ENCODE measurements at regions not wholly inside any gene's neighbourhood (a gene's known extent, or its start where the extent isn't known, plus 50 kb on each side); places are given as distances from the start of the nearest gene placed in this dataset.

GRCh38 chr4:53914313-53915016 is 149.9 kb downstream of the CHIC2 start:
- Histone ChIP-seq H3K4me3 (no peak overlapping the region), H3K27me3 (ENCODE audit: low read depth) (no peaks in the 10 kb centered on the region), H3K9me3 (no peaks in the 10 kb centered on the region), H3K4me1 (no peaks in the 10 kb centered on the region), H3K36me3 (replicated peaks) (no peaks in the 10 kb centered on the region)
- in situ Hi-C loops (cut with MboI; ENCODE audit: low sequenced_read_pairs): loop anchor here (25.0 kb wide), 1 partner anchor 902 kb away; no protein-coding TSS in a partner anchor
- no peak for DNase-seq (ENCODE audit: low spot score in 2 of 2)

DNA sequence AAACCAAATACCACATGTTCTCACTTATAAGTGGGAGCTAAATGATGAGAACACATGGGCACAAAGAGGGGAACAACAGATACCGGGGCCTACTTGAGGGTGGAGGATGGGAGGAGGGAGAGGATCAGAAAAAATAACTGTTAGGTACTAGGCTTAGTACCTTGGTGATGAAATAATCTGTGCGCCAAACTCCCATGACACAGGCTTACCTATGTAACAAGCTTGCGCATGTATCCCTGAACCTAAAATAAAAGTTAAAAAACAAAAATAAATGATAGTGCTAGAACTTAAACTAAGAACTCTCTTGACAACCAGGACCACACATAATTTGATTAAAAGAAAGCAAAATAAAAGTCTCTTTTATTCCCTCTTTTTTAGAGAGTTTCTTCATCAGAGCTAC is 150.6 kb downstream of the CHIC2 start:
- H3K4me1 ChIP-seq: 0 out of 2 replicates have a peak, but pooled peaks cover 3% of the 10 kb centered on the region
- no peaks in the 10 kb centered on the region for H3K36me3 ChIP-seq (replicated peaks)
- no peaks in the 10 kb centered on the region for H3K9me3 ChIP-seq
- no peaks in the 10 kb centered on the region for H3K27me3 ChIP-seq (ENCODE audit: low read depth)
- no peak overlapping the region for H3K4me3 ChIP-seq
- DNase-seq (ENCODE audit: low spot score in 2 of 2): no peak
- in situ Hi-C loops (cut with MboI; ENCODE audit: low sequenced_read_pairs): loop anchor here (25.0 kb wide), 1 partner anchor 901 kb away; no protein-coding TSS in a partner anchor

GRCh38 chr4:53912766-53913497 is 151.5 kb downstream of the CHIC2 start:
- H3K4me1 ChIP-seq: 0 out of 2 replicates have a peak, but pooled peaks cover 3% of the 10 kb centered on the region
- H3K27me3 ChIP-seq (ENCODE audit: low read depth): no peaks in the 10 kb centered on the region
- no peaks in the 10 kb centered on the region for H3K9me3 ChIP-seq
- DNase-seq (ENCODE audit: low spot score in 2 of 2): no peak
- in situ Hi-C loops (cut with MboI; ENCODE audit: low sequenced_read_pairs): loop anchor here (25.0 kb wide), 1 partner anchor 901 kb away; no protein-coding TSS in a partner anchor
- no peak overlapping the region for H3K4me3 ChIP-seq
- H3K36me3 ChIP-seq (replicated peaks): no peaks in the 10 kb centered on the region

DNA sequence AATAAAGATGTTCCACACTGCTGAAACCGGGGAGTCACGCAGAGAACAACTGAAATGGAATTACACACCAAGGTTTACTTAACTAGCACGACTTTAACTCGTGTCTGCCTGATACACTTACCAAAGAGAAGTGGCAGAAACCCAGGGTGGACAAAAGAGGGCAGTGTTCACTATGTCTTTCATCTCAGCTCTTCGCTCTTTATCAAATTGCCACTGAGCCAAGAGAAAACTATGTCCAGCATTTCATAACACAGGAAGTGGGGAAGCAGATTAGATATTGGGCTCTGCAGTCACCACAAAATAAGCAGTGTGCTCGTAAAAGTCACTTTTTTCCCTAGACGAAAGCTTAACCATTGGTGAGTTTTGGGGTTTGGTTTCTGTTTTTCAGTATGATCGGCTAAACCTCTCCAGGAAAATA is 155.7 kb downstream of the CHIC2 start:
- peak; percentile 55 to 88 for DNase-seq (ENCODE audit: low spot score in 2 of 2)
- Histone ChIP-seq H3K9me3 (no peaks in the 10 kb centered on the region), H3K36me3 (replicated peaks) (no peaks in the 10 kb centered on the region), H3K27me3 (ENCODE audit: low read depth) (no peaks in the 10 kb centered on the region), H3K4me3 (no peak overlapping the region), H3K4me1 (0 out of 2 replicates have a peak, but pooled peaks cover 9% of the 10 kb centered on the region)
- in situ Hi-C loops (cut with MboI; ENCODE audit: low sequenced_read_pairs): loop anchor here (5.0 to 25.0 kb wide), 2 partner anchors 319 to 896 kb away; partner anchors contain the start of gene PDGFRA

GRCh38 chr4:53907772-53908171 is 156.6 kb downstream of the CHIC2 start:
- H3K36me3 ChIP-seq (replicated peaks): no peaks in the 10 kb centered on the region
- no peaks in the 10 kb centered on the region for H3K9me3 ChIP-seq
- H3K27me3 ChIP-seq (ENCODE audit: low read depth): no peaks in the 10 kb centered on the region
- in situ Hi-C loops (cut with MboI; ENCODE audit: low sequenced_read_pairs): loop anchor here (5.0 to 25.0 kb wide), 2 partner anchors 320 to 895 kb away; partner anchors contain the start of gene PDGFRA
- 0 out of 2 replicates have a peak, but pooled peaks cover 9% of the 10 kb centered on the region for H3K4me1 ChIP-seq
- no peak for DNase-seq (ENCODE audit: low spot score in 2 of 2)
- no peak overlapping the region for H3K4me3 ChIP-seq

DNA sequence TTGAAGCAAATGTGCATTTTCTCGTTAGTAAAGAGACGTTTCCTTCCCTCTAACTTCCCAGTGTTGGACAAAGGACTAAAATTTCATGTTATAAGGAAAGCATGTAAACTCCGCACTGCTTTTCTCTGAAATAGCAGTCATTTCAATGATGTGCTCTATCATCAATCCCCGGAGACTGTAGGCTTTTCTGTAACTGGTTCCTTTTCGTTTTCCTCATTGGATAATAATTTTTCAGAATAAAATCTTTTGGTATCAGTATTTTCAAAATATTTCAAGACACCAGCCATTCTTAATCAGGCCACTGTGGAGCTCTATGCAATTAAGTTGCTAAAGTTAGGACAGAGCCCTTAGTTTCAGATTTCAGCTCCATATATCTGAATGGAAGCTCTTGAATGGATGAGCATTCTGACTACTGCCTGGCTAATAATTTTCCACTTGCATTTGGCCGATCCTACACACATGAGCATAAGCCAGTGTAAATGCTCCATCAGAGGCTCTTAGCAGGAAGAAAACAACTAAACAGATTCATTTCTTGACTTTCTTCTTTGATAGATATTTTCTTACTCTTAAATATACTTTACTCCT is 157.7 kb downstream of the CHIC2 start:
- in situ Hi-C loops (cut with MboI; ENCODE audit: low sequenced_read_pairs): loop anchor here (5.0 to 25.0 kb wide), 2 partner anchors 321 to 894 kb away; partner anchors contain the start of gene PDGFRA
- Histone ChIP-seq H3K27me3 (ENCODE audit: low read depth) (peaks cover 2% of the 10 kb centered on the region; the same call in 1 of the 2 replicates), H3K36me3 (replicated peaks) (no peaks in the 10 kb centered on the region), H3K9me3 (no peaks in the 10 kb centered on the region), H3K4me3 (no peak overlapping the region), H3K4me1 (0 out of 2 replicates have a peak, but pooled peaks cover 9% of the 10 kb centered on the region)
- DNase-seq (ENCODE audit: low spot score in 2 of 2): no peak

DNA sequence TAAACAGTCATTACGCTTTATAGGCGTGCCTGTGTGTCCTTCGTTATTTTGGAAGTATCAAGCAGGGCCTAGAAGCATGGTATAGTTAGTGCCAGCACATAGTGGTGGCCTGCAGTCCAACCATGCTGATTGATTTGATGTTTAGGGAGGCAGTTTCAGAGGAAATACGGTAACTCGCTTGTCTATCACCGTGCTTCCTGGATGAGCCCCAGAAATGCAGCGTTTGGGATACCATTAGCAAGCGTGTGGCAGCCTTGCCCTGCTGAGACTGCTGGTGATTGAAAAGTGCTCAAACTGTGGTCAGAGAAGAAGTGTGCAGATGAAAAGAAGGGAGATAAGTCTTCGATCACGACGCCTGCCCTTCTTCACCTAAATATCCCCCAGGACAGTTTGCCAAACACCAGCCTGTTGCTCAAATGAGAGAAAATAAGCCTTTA is 158.4 kb downstream of the CHIC2 start:
- H3K4me3 ChIP-seq: no peak overlapping the region
- H3K36me3 ChIP-seq (replicated peaks): no peaks in the 10 kb centered on the region
- no peaks in the 10 kb centered on the region for H3K9me3 ChIP-seq
- DNase-seq (ENCODE audit: low spot score in 2 of 2): peak; percentile 49 to 52
- in situ Hi-C loops (cut with MboI; ENCODE audit: low sequenced_read_pairs): loop anchor here (5.0 to 25.0 kb wide), 2 partner anchors 321 to 894 kb away; partner anchors contain the start of gene PDGFRA
- 0 out of 2 replicates have a peak, but pooled peaks cover 9% of the 10 kb centered on the region for H3K4me1 ChIP-seq
- peaks cover 2% of the 10 kb centered on the region; the same call in 1 of the 2 replicates for H3K27me3 ChIP-seq (ENCODE audit: low read depth)

GRCh38 chr4:53905276-53905940 is 159.0 kb downstream of the CHIC2 start:
- no peak overlapping the region for H3K4me3 ChIP-seq
- H3K27me3 ChIP-seq (ENCODE audit: low read depth): peaks cover 2% of the 10 kb centered on the region; the same call in 1 of the 2 replicates
- no peak for DNase-seq (ENCODE audit: low spot score in 2 of 2)
- H3K9me3 ChIP-seq: no peaks in the 10 kb centered on the region
- in situ Hi-C loops (cut with MboI; ENCODE audit: low sequenced_read_pairs): loop anchor here (5.0 to 25.0 kb wide), 2 partner anchors 322 to 893 kb away; partner anchors contain the start of gene PDGFRA
- no peaks in the 10 kb centered on the region for H3K36me3 ChIP-seq (replicated peaks)
- H3K4me1 ChIP-seq: 0 out of 2 replicates have a peak, but pooled peaks cover 9% of the 10 kb centered on the region

DNA sequence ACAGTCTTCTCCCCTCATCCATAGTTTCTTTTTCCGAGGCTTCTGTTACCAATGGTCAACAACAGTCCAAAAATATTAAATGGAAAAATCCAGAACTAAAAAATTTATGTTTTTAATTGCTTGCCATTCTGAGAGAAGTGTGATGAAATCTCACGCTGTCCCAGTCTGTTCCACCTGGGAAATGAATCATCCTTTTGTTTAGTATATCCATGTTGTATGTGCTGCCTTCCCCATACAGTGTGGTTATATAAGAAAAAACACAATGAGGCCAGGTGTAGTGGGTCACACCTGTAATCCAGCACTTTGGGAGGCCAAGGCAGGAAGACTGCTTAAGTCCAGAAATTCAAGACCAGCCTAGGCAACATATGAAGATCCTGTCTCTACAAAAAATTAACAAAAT is 161.6 kb downstream of the CHIC2 start:
- no peak overlapping the region for H3K4me3 ChIP-seq
- H3K27me3 ChIP-seq (ENCODE audit: low read depth): peaks cover 2% of the 10 kb centered on the region; the same call in 1 of the 2 replicates
- 0 out of 2 replicates have a peak, but pooled peaks cover 6% of the 10 kb centered on the region for H3K4me1 ChIP-seq
- in situ Hi-C loops (cut with MboI; ENCODE audit: low sequenced_read_pairs): loop anchor here (25.0 kb wide), 1 partner anchor 890 kb away; no protein-coding TSS in a partner anchor
- H3K9me3 ChIP-seq: no peaks in the 10 kb centered on the region
- H3K36me3 ChIP-seq (replicated peaks): no peaks in the 10 kb centered on the region
- DNase-seq (ENCODE audit: low spot score in 2 of 2): no peak

- Histone ChIP-seq H3K9me3 (no peaks in the 10 kb centered on the region), H3K27me3 (ENCODE audit: low read depth) (peaks cover 2% of the 10 kb centered on the region; the same call in 1 of the 2 replicates), H3K36me3 (replicated peaks) (no peaks in the 10 kb centered on the region), H3K4me1 (no peaks in the 10 kb centered on the region), H3K4me3 (no peak overlapping the region)
- no peak for DNase-seq (ENCODE audit: low spot score in 2 of 2)
- in situ Hi-C loops (cut with MboI; ENCODE audit: low sequenced_read_pairs): loop anchor here (25.0 kb wide), 1 partner anchor 888 kb away; no protein-coding TSS in a partner anchor
These were observed 164.1 kb downstream of the CHIC2 start for GRCh38 chr4:53900271-53900649.

DNA sequence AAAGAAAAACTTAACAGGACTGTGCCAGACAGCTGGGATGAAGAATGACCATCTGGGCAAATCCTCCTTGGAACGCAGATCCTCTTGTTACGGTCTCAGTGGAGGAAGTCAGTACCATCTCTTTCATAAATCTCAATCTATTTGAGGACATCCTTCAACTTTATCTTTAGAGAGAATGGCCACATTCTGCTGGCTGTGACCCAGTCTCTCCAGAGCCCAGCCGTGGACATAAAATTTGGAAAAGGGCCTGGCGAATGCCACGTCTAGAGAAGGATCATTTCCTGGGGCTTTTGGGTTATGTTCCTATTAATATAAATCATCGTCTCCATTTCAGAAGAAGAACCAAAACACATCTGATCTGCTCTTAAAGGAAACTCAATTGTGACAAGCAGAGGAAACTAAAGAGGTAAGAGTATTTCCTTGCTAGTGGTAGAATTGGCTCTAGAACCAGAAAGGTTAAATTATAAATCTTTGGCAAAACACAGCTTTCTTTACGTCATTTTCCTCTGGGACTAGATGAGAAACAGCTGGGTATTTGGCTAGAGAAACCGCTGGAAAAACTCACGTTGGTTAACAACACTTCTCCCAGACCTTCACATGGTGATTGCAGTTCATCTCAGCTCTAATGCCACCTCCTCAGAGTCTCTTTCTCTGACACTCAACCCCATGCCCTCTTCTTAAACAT is 164.7 kb downstream of the CHIC2 start:
- Histone ChIP-seq H3K27me3 (ENCODE audit: low read depth) (peaks cover 2% of the 10 kb centered on the region; the same call in 1 of the 2 replicates), H3K4me3 (no peak overlapping the region), H3K36me3 (replicated peaks) (no peaks in the 10 kb centered on the region), H3K4me1 (no peaks in the 10 kb centered on the region), H3K9me3 (no peaks in the 10 kb centered on the region)
- in situ Hi-C loops (cut with MboI; ENCODE audit: low sequenced_read_pairs): loop anchor here (25.0 kb wide), 1 partner anchor 887 kb away; no protein-coding TSS in a partner anchor
- DNase-seq (ENCODE audit: low spot score in 2 of 2): no peak

DNA sequence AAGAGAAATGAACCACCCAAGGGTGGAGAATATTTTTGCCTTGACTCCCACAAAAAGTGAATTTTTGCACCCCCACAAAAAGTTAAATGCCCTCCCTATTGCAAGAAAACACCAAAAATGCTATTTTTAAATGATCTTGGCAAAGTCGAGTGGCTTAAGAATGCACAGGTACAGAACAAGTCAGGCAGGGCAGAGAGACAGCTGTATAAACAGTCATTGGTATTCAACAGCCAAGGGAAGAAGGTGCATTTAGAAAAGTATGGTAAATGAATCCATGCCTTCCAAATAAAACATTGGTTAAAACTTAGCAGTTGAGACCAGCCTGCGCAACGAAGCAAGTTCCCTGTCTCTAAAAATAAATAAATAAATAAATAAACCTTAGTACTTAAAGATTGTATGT is 169.3 kb downstream of the CHIC2 start:
- in situ Hi-C loops (cut with MboI; ENCODE audit: low sequenced_read_pairs): no loop called here
- Histone ChIP-seq H3K4me1 (no peaks in the 10 kb centered on the region), H3K27me3 (ENCODE audit: low read depth) (no peaks in the 10 kb centered on the region), H3K36me3 (replicated peaks) (no peaks in the 10 kb centered on the region), H3K4me3 (no peak overlapping the region), H3K9me3 (no peaks in the 10 kb centered on the region)
- no peak for DNase-seq (ENCODE audit: low spot score in 2 of 2)

Data from HAP-1 (cell line).